ENCODE measurements at regions not wholly inside any gene's neighbourhood (a gene's known extent, or its start where the extent isn't known, plus 50 kb on each side); places are given as distances from the start of the nearest gene placed in this dataset.

DNA sequence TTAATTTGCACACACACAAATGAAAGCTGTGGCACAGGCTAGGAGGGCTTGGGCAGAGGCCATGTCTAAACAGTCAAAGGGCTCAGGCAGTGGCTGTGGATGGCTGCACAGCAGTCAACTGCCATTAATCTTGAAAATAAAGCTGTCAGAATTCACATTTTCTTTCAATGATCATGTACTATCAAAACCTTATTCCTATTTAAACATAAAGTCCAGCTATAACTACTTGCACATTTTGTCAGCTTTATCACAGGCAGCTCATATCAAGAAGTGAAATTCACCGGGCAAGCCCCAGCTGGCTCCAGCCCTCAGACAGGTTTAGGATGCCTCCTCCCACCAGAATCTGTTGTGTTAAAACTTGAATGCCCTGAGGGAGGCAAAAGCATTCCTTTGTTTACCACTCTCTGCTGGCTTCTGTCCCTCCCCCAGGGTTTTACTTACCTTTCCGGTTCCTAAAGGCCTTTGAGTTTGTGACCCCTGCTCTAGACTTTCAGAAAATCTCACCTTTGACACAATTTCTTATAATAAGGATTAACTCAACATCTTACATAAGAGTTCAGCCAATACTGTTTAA lies 54.9 kb upstream of the GRAMD2B start:
- DNase-seq = no peak

- DNase-seq = no peak
These were observed 54.1 kb upstream of the GRAMD2B start for GRCh38 chr5:126369083-126369482.

DNA sequence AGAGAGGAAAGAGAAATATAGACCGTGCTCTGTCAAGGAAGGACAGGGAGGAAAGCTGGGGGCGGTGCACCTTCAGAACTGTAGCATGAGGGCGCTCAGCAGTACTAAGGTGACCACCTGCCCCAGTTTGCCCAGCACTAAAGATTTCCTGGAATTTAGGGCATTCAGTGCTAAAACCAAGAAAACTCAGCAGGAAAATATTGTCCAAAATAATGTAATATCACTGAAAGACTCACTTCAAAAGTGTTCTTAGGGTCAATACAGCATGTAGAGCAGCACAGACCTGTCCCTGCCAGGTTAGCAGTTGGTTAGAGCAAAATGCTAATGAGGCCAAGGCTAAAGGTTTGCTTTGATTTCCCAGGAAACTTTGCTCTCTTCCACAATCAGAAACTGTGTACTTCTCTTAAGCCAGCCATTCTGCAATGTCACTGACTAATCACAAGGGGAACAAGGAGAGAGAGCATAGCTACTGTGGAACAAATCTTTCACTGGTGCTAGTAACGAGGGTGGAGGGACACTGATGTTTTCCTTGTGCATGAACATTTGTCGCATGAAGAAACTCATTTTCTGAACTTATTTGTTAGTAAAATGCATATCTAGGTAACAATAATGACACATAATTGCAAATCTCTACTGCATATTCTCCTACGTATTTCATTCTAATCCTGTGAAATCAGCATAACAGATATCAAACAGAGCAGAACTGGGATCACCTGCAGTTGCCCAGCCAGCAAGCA lies 53.0 kb upstream of the GRAMD2B start:
- DNase-seq = no peak

- no peak for DNase-seq
These were observed 52.2 kb upstream of the GRAMD2B start for GRCh38 chr5:126370796-126371718.

GRCh38 chr5:126373375-126374108 lies 49.7 kb upstream of the GRAMD2B start:
- no peak for DNase-seq
